Trophoblast cell (in vitro differentiated cells and primary cell): ENCODE measurements at regions not wholly inside any gene's neighbourhood (a gene's known extent, or its start where the extent isn't known, plus 50 kb on each side); places are given as distances from the start of the nearest gene placed in this dataset.
"Not testable (repeated sequence)": the region's sequence is repeated elsewhere in the genome, so short reads cannot be mapped to it uniquely, and the experiment has no call there.

Experiments
- DNase-seq, 2 donors: peaks; one replicate each; pipeline ENCODE4 v3.0.0-alpha.2; 2016
- H2AFZ ChIP-seq: 2 replicates; pipeline ENCODE4 v1.6.1; 2013; ENCODE audit warnings: low read length, moderate library complexity, mild to moderate bottlenecking; ENCODE audit not compliant: insufficient read depth, poor library complexity
- H2AK5ac ChIP-seq: 2 replicates; pipeline ENCODE4 v1.6.1; 2013; ENCODE audit warnings: mild to moderate bottlenecking, low read length
- H2BK120ac ChIP-seq: 2 replicates; pipeline ENCODE4 v1.6.1; 2013; ENCODE audit warnings: low read length, mild to moderate bottlenecking, moderate library complexity; ENCODE audit not compliant: insufficient read depth, poor library complexity
- H2BK12ac ChIP-seq: 2 replicates; pipeline ENCODE4 v1.6.1; 2013; ENCODE audit warnings: mild to moderate bottlenecking, low read length, moderate library complexity
- H2BK5ac ChIP-seq: 2 replicates; pipeline ENCODE4 v1.6.1; 2013; ENCODE audit warnings: low read length, low read depth, moderate library complexity, mild to moderate bottlenecking; ENCODE audit not compliant: poor library complexity
- H3K14ac ChIP-seq: 2 replicates; pipeline ENCODE4 v1.6.1; 2013; ENCODE audit warnings: mild to moderate bottlenecking, low read length
- H3K18ac ChIP-seq: 2 replicates; pipeline ENCODE4 v1.6.1; 2013; ENCODE audit warnings: mild to moderate bottlenecking, low read length
- H3K23ac ChIP-seq: 2 replicates; pipeline ENCODE4 v1.6.1; 2013; ENCODE audit warnings: low read length
- H3K27ac ChIP-seq: 2 replicates; pipeline ENCODE4 v1.5.1; 2013; ENCODE audit warnings: low read depth, mild to moderate bottlenecking, inconsistent platforms, low read length, moderate library complexity
- H3K27me3 ChIP-seq: 2 replicates; pipeline ENCODE4 v1.6.1; 2013; ENCODE audit warnings: inconsistent platforms, mild to moderate bottlenecking, low read length, moderate library complexity; ENCODE audit not compliant: insufficient read depth
- H3K36me3 ChIP-seq, 2 experiments: 1 replicate in 1 of 2; 2 replicates in 1 of 2; pipeline ENCODE4 v1.6.1; 2013; ENCODE audit warnings: low read length in 2 of 2, mild to moderate bottlenecking in 2 of 2, moderate library complexity in 1 of 2; ENCODE audit not compliant: insufficient read depth in 2 of 2, control insufficient read depth in 1 of 2
- H3K4ac ChIP-seq: 2 replicates; pipeline ENCODE4 v1.6.1; 2013; ENCODE audit warnings: low read depth, mild to moderate bottlenecking, low read length, moderate library complexity
- H3K4me1 ChIP-seq, 2 experiments: 1 replicate in 1 of 2; 2 replicates in 1 of 2; pipeline ENCODE4 v1.6.1; 2013; ENCODE audit warnings: low read length in 2 of 2, mild to moderate bottlenecking in 2 of 2, moderate library complexity in 1 of 2; ENCODE audit not compliant: insufficient read depth in 2 of 2, control insufficient read depth in 1 of 2
- H3K4me2 ChIP-seq: 2 replicates; pipeline ENCODE4 v1.6.1; 2013; ENCODE audit warnings: inconsistent platforms, mild to moderate bottlenecking, low read length, moderate library complexity
- H3K4me3 ChIP-seq: 2 replicates; pipeline ENCODE4 v1.5.1; 2013; ENCODE audit warnings: mild to moderate bottlenecking, low read depth, low read length, inconsistent platforms
- H3K79me1 ChIP-seq: one replicate; pipeline ENCODE4 v1.6.1; 2013; ENCODE audit warnings: low read length
- H3K79me2 ChIP-seq: 2 replicates; pipeline ENCODE4 v1.6.1; 2013; ENCODE audit warnings: low read length, mild to moderate bottlenecking; ENCODE audit not compliant: control insufficient read depth, insufficient read depth, poor library complexity
- H3K9ac ChIP-seq: 2 replicates; pipeline ENCODE4 v1.6.1; 2013; ENCODE audit warnings: mild to moderate bottlenecking, low read length
- H3K9me3 ChIP-seq: 2 replicates; pipeline ENCODE4 v1.6.1; 2013; ENCODE audit warnings: low read depth, mild to moderate bottlenecking, control low read depth, inconsistent platforms, low read length; ENCODE audit not compliant: insufficient read depth
- H4K12ac ChIP-seq: 2 replicates; pipeline ENCODE4 v1.6.1; 2013; ENCODE audit warnings: low read depth, mild to moderate bottlenecking, low read length, moderate library complexity
- H4K8ac ChIP-seq: 2 replicates; pipeline ENCODE4 v1.6.1; 2013; ENCODE audit warnings: low read depth, mild to moderate bottlenecking, low read length, moderate library complexity
- H4K91ac ChIP-seq: one replicate; pipeline ENCODE4 v1.6.1; 2013; ENCODE audit warnings: low read depth, mild to moderate bottlenecking, low read length, moderate library complexity
- WGBS: extraction: QIAGEN DNeasy Blood & Tissue Kit; methylation state at CpG from one replicate; pipeline ENCODE4 v1.1.7; 2013; ENCODE audit warnings: missing lambda C conversion rate; ENCODE audit not compliant: insufficient read length, insufficient coverage; ENCODE audit errors: extremely low coverage; 5-methylcytosine and 5-hydroxymethylcytosine counted together

DNA sequence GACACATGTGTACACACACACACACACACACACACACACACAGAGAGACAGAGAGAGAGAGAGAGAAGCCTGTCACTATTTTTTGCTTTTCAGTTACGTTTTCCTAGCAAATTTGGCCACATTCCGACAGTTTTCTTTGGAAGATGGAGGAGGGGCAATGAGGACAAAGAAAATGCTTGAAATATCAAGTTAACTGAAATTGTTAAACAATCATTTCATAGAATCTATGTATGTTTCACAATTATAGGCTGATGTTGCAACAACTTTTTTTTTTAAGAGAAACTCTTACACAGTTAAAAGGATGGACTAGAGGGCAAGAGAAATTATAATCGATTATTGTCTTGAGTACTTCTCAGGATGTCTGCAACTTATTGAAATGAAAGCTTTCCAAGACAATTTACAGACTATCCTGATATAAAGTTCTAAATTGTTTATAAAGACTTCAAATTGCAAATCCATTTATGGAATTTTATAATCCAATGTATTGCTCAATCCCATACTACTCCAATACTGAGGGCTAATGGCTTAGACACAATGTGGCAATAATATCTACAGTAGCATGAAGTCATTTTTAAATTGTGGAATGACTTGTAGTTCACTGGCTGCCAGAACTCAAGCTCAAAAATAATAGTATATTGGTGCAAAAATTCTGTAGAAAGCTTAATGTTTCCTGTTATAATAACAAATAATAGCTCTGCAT lies 647.0 kb upstream of the PCDH7 start:
- H3K27ac ChIP-seq = no peak overlapping the region
- H4K8ac ChIP-seq = no peak overlapping the region
- H2BK120ac ChIP-seq = no peak overlapping the region
- H3K9me3 ChIP-seq = no peaks in the 10 kb centered on the region
- no peak overlapping the region for H3K9ac ChIP-seq
- no CpG with 5 or more reads among the region's 3 CpGs for WGBS
- H3K27me3 ChIP-seq = no peaks in the 10 kb centered on the region
- no peak overlapping the region for H3K4ac ChIP-seq
- H3K4me1 ChIP-seq = no peaks in the 10 kb centered on the region
- H4K12ac ChIP-seq = no peak overlapping the region
- no peak overlapping the region for H4K91ac ChIP-seq
- no peak overlapping the region for H2BK12ac ChIP-seq
- no peak overlapping the region for H2AFZ ChIP-seq
- H2AK5ac ChIP-seq = no peak overlapping the region
- no peaks in the 10 kb centered on the region for H3K79me2 ChIP-seq
- no peak for DNase-seq
- H2BK5ac ChIP-seq = no peak overlapping the region
- no peaks in the 10 kb centered on the region for H3K36me3 ChIP-seq
- H3K18ac ChIP-seq = no peak overlapping the region
- H3K4me3 ChIP-seq = no peak overlapping the region
- H3K4me2 ChIP-seq = no peak overlapping the region
- no peak overlapping the region for H3K14ac ChIP-seq
- H3K23ac ChIP-seq = no peak overlapping the region
- H3K79me1 ChIP-seq = no peaks in the 10 kb centered on the region

DNA sequence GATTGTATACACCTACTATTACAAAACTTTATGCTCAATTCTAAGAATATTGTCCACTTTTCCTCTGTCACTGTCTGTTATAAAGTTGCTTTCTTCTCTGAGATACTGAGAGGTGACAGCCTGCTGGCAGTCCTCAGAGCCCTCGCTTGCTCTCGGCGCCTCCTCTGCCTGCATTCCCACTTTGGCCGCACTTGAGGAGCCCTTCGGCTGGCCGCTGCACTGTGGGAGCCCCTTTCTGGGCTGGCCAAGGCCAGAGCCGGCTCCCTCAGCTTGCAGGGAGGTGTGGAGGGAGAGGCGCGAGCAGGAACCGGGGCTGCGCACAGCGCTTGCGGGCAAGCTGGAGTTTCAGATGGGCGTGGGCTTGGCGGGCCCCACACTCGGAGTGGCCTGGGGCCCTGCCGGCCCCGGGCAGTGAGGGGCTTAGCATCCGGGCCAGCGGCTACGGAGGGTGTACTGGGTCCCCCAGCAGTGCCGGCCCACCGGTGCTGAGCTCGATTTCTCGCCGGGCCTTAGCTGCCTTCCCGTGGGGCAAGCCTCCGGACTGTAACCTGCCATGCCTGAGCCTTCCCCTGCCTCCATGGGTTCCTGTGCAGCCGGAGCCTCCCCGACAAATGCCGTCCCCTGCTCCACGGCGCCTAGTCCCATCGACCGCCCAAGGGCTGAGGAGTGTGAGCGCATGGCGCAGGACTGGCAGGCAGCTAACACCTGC lies 627.6 kb upstream of the PCDH7 start:
- H3K4me3 ChIP-seq, H4K12ac ChIP-seq, H3K27me3 ChIP-seq, H3K4me2 ChIP-seq, H4K8ac ChIP-seq, H3K9me3 ChIP-seq, H3K79me2 ChIP-seq, H2AK5ac ChIP-seq, H3K18ac ChIP-seq, H3K36me3 ChIP-seq, H3K79me1 ChIP-seq, H3K27ac ChIP-seq, H2BK120ac ChIP-seq, H2BK12ac ChIP-seq, H3K14ac ChIP-seq, H2AFZ ChIP-seq, H3K4me1 ChIP-seq, H4K91ac ChIP-seq, H3K23ac ChIP-seq, DNase-seq, H3K9ac ChIP-seq, H2BK5ac ChIP-seq, H3K4ac ChIP-seq: not testable (repeated sequence)
- no CpG with 5 or more reads among the region's 37 CpGs for WGBS

DNA sequence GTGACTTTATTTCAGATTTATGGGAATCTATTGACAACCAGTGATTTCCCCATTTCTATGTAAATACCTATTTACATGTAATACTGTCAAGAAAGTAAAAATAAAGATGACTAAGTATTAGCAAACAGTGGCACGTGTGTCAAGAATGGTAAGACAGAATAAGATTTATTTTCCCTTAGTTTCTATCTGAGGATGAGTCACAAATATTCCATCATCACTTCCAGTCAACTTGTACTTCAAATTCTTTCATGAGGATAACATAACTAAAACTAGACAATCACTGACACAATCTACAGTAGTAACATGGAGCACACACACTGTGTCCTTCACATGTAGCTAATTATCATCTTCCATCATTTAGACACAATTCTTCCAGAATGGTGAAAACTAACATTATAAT lies 625.3 kb upstream of the PCDH7 start:
- Histone ChIP-seq H2BK12ac (no peak overlapping the region), H3K4me1 (no peaks in the 10 kb centered on the region), H2AK5ac (no peak overlapping the region), H2BK5ac (no peak overlapping the region), H3K14ac (no peak overlapping the region), H3K79me2 (no peaks in the 10 kb centered on the region), H3K27ac (no peak overlapping the region), H3K9ac (no peak overlapping the region), H3K27me3 (no peaks in the 10 kb centered on the region), H3K18ac (no peak overlapping the region), H2AFZ (no peak overlapping the region), H3K23ac (no peak overlapping the region), H3K9me3 (peaks cover 6% of the 10 kb centered on the region), H4K91ac (no peak overlapping the region), H4K8ac (no peak overlapping the region), H3K79me1 (no peaks in the 10 kb centered on the region), H3K4ac (no peak overlapping the region), H3K4me2 (no peak overlapping the region), H4K12ac (no peak overlapping the region), H3K36me3 (no peaks in the 10 kb centered on the region), H3K4me3 (no peak overlapping the region), H2BK120ac (no peak overlapping the region)
- no peak for DNase-seq
- WGBS = no CpG with 5 or more reads among the region's 1 CpG

DNA sequence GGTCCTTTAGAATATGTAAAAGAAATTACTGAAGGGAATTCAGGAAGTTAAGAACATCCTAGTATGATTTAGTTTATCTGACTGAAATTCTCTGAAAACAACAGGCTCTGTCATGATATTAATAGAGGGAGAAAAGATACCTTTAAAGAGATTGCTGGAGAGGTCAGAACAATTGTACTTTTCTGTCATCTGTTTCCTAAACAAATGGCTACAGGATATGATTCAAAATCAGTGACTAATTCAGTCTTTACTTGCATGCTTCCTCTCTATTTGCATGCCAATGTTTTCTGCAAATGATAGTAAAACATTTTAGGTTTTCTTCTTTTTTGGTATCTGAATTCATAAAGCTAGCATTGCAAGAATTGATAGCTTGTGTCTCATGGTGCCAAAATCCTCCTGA lies 616.7 kb upstream of the PCDH7 start:
- Histone ChIP-seq H2BK5ac (no peak overlapping the region), H3K27me3 (no peaks in the 10 kb centered on the region), H2AK5ac (no peak overlapping the region), H3K14ac (no peak overlapping the region), H3K79me2 (no peaks in the 10 kb centered on the region), H3K27ac (no peak overlapping the region), H3K23ac (no peak overlapping the region), H3K18ac (no peak overlapping the region), H3K4me1 (no peaks in the 10 kb centered on the region), H3K4me2 (no peak overlapping the region), H4K12ac (no peak overlapping the region), H3K9me3 (no peaks in the 10 kb centered on the region), H3K4me3 (no peak overlapping the region), H2AFZ (no peak overlapping the region), H3K4ac (no peak overlapping the region), H2BK12ac (no peak overlapping the region), H3K36me3 (no peaks in the 10 kb centered on the region), H2BK120ac (no peak overlapping the region), H3K9ac (no peak overlapping the region), H4K91ac (no peak overlapping the region), H3K79me1 (no peaks in the 10 kb centered on the region), H4K8ac (no peak overlapping the region)
- no peak for DNase-seq
